Ascending aorta (tissue), 2 donors: ENCODE measurements at regions not wholly inside any gene's neighbourhood (a gene's known extent, or its start where the extent isn't known, plus 50 kb on each side); places are given as distances from the start of the nearest gene placed in this dataset.

Experiments used
- DNase-seq, 2 donors: peaks; one replicate each; pipeline ENCODE4 v3.0.0-alpha.2; 2019; ENCODE audit warnings: low spot score in 2 of 2
- H3K27ac ChIP-seq, 2 donors: fragments of 200-600 bp; sonication (generic); one replicate each; pipeline ENCODE4 v1.5.1; 2016 to 2017; ENCODE audit warnings: mild to moderate bottlenecking in 1 of 2
- H3K27me3 ChIP-seq: fragments of 200-600 bp; sonication (generic); one replicate; pipeline ENCODE4 v1.5.1; 2017
- H3K36me3 ChIP-seq, 2 donors: fragments of 200-600 bp; sonication (generic); one replicate each; pipeline ENCODE4 v1.5.1; 2016
- H3K4me1 ChIP-seq, 2 donors: fragments of 200-600 bp; sonication (generic); one replicate each; pipeline ENCODE4 v1.5.1; 2016 to 2017; ENCODE audit warnings: mild to moderate bottlenecking in 1 of 2
- H3K4me3 ChIP-seq, 2 donors: fragments of 200-600 bp; sonication (generic); one replicate each; pipeline ENCODE4 v1.5.1; 2016 to 2017; ENCODE audit warnings: mild to moderate bottlenecking in 1 of 2
- H3K9me3 ChIP-seq, 2 donors: fragments of 200-600 bp; sonication (generic); one replicate each; pipeline ENCODE4 v1.5.1; 2016
- CTCF ChIP-seq, 3 experiments: fragments of 200-600 bp in 2 of 3; fragments of 450-650 bp in 1 of 3; sonication (generic) in 2 of 3; IDR thresholded peaks; one replicate each; pipeline ENCODE4 v1.5.1; 2016 to 2019; ENCODE audit warnings: antibody characterized with exemption in 3 of 3, mild to moderate bottlenecking in 1 of 3, moderate library complexity in 1 of 3
- intact Hi-C: fragments of 100-400 bp; cut with DNase I; formaldehyde crosslinking; loops from one replicate; pipeline ENCODE4 v1.15.1; 2023

GRCh38 chr16:65392806-65393565 lies 271.1 kb upstream of the CDH11 start:
- H3K27me3 ChIP-seq: no peaks in the 10 kb centered on the region
- H3K36me3 ChIP-seq: no peaks in the 10 kb centered on the region
- H3K4me1 ChIP-seq: no peaks in the 10 kb centered on the region
- H3K27ac ChIP-seq: no peak overlapping the region
- no peak for TF ChIP-seq CTCF (IDR thresholded peaks at IDR 0.05)
- no peak for DNase-seq
- H3K9me3 ChIP-seq: no peaks in the 10 kb centered on the region
- no peak overlapping the region for H3K4me3 ChIP-seq
- intact Hi-C loops: no loop called here

GRCh38 chr16:65388592-65388991 lies 266.7 kb upstream of the CDH11 start:
- no peak for DNase-seq
- no peak for TF ChIP-seq CTCF (IDR thresholded peaks at IDR 0.05)
- intact Hi-C loops: no loop called here
- no peak overlapping the region for H3K4me3 ChIP-seq
- no peaks in the 10 kb centered on the region for H3K36me3 ChIP-seq
- peaks cover 0 to 3% of the 10 kb centered on the region in 2 donors for H3K4me1 ChIP-seq
- H3K27ac ChIP-seq: no peak overlapping the region
- H3K9me3 ChIP-seq: no peaks in the 10 kb centered on the region
- no peaks in the 10 kb centered on the region for H3K27me3 ChIP-seq

DNA sequence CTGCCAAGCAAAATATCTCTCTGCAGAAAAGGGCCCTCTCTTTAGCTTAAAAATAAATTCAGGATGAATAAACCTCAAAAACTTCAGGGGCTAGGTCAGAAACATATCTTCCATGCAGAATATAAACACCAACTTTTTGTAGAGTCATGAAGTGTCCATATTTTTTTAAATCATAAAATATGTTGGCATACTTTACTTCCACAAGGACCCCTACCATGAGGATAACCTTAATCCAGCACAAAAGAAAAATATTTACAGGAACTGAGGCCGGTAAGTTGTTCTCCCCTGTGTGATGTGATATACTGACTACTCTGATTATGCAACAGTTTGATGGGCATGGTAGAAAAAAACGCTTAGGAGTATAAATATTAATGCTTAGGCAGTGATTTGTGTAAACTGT lies 264.8 kb upstream of the CDH11 start:
- DNase-seq: no peak
- no peak for TF ChIP-seq CTCF (IDR thresholded peaks at IDR 0.05)
- no peaks in the 10 kb centered on the region for H3K27me3 ChIP-seq
- no peaks in the 10 kb centered on the region for H3K36me3 ChIP-seq
- no peaks in the 10 kb centered on the region for H3K9me3 ChIP-seq
- H3K27ac ChIP-seq: no peak overlapping the region
- H3K4me1 ChIP-seq: peaks cover 0 to 3% of the 10 kb centered on the region in 2 donors
- intact Hi-C loops: no loop called here
- H3K4me3 ChIP-seq: no peak overlapping the region

- Histone ChIP-seq H3K27me3 (no peaks in the 10 kb centered on the region), H3K4me1 (peaks cover 0 to 3% of the 10 kb centered on the region in 2 donors), H3K4me3 (no peak overlapping the region), H3K36me3 (no peaks in the 10 kb centered on the region), H3K9me3 (no peaks in the 10 kb centered on the region), H3K27ac (no peak overlapping the region)
- intact Hi-C loops: no loop called here
- no peak for DNase-seq
- TF ChIP-seq CTCF (IDR thresholded peaks at IDR 0.05): no peak
Measured at GRCh38 chr16:65384441-65384840, 262.6 kb upstream of the CDH11 start.

- DNase-seq: no peak
- Histone ChIP-seq H3K4me3 (no peak overlapping the region), H3K4me1 (peaks cover 0 to 4% of the 10 kb centered on the region in 2 donors), H3K27ac (no peak overlapping the region), H3K9me3 (no peaks in the 10 kb centered on the region), H3K36me3 (no peaks in the 10 kb centered on the region), H3K27me3 (no peaks in the 10 kb centered on the region)
- TF ChIP-seq CTCF (IDR thresholded peaks at IDR 0.05): no peak
- intact Hi-C loops: no loop called here
Measured at GRCh38 chr16:65377195-65377594, 255.3 kb upstream of the CDH11 start.
